Heart left ventricle (tissue), 16 donors: ENCODE measurements at regions not wholly inside any gene's neighbourhood (a gene's known extent, or its start where the extent isn't known, plus 50 kb on each side); places are given as distances from the start of the nearest gene placed in this dataset.

Experiments
- ATAC-seq, 4 donors: fragments of 200-7000 bp; cut with Tn5 transposase; one replicate each; pipeline ENCODE4 v1.9.1; 2020 to 2022; ENCODE audit warnings: moderate library complexity in 4 of 4, mild to moderate bottlenecking in 3 of 4, moderate number of reproducible peaks in 1 of 4
- DNase-seq, 5 donors: peaks; one replicate each; pipeline ENCODE4 v3.0.0-alpha.2; 2020
- H3K27ac ChIP-seq, 12 donors: fragments of 200-600 bp; sonication (generic) in 4 of 12; one replicate each; pipeline versions ENCODE4 v1.5.0 to v1.8.0; 2016 to 2022; ENCODE audit warnings: mild to moderate bottlenecking in 2 of 12
- H3K27me3 ChIP-seq, 9 donors: fragments of 200-600 bp; sonication (generic) in 2 of 9; one replicate each; pipeline versions ENCODE4 v1.5.1 to v1.8.0; 2016 to 2022; ENCODE audit warnings: mild to moderate bottlenecking in 3 of 9
- H3K36me3 ChIP-seq, 9 donors: fragments of 200-600 bp; sonication (generic) in 2 of 9; one replicate each; pipeline versions ENCODE4 v1.5.0 to v1.8.0; 2018 to 2022; ENCODE audit warnings: mild to moderate bottlenecking in 2 of 9
- H3K4me1 ChIP-seq, 12 donors: fragments of 200-600 bp; sonication (generic) in 4 of 12; one replicate each; pipeline versions ENCODE4 v1.5.0 to v1.8.0; 2016 to 2022; ENCODE audit warnings: mild to moderate bottlenecking in 3 of 12
- H3K4me3 ChIP-seq, 12 donors: fragments of 200-600 bp; sonication (generic) in 4 of 12; one replicate each; pipeline versions ENCODE4 v1.5.0 to v1.8.0; 2017 to 2022; ENCODE audit warnings: mild to moderate bottlenecking in 9 of 12, moderate library complexity in 4 of 12
- H3K9me3 ChIP-seq, 12 donors: fragments of 200-600 bp; sonication (generic) in 4 of 12; one replicate each; pipeline versions ENCODE4 v1.5.0 to v1.8.0; 2016 to 2022; ENCODE audit warnings: mild to moderate bottlenecking in 1 of 12
- CTCF ChIP-seq, 12 donors: fragments of 200-600 bp; sonication (generic) in 4 of 12; IDR thresholded peaks; one replicate each; pipeline versions ENCODE4 v1.5.0 to v1.8.0; 2018 to 2022; ENCODE audit warnings: antibody characterized with exemption in 12 of 12, mild to moderate bottlenecking in 5 of 12
- POLR2A ChIP-seq, 2 donors: fragments of 450-650 bp; IDR thresholded peaks; one replicate each; pipeline ENCODE4 v1.6.1; 2017; ENCODE audit warnings: antibody characterized with exemption in 2 of 2, mild to moderate bottlenecking in 2 of 2, moderate library complexity in 2 of 2
- WGBS, 4 donors: extraction: QIAGEN DNeasy Blood & Tissue Kit in 2 of 4; methylation state at CpG; one replicate each; pipeline versions ENCODE4 v1.1.5 to v1.1.7; 2013 to 2018; 5-methylcytosine and 5-hydroxymethylcytosine counted together
- intact Hi-C, 10 donors: fragments of 100-400 bp; cut with DNase I; formaldehyde crosslinking; loops; one replicate each; pipeline versions ENCODE4 v1.11.1 to v1.14.2; 2022
- donor health status: ischemic (EF 13 %, LVEDD 7.1; RV severe dilation, severe dysfunction).
- donor health status: healthy with polysubstance abuse.
- donor health status: DM: no; HTN: yes; CAD: no.
- donor health status: DM: no; HTN: no; CAD: no.
- donor health status: ischemic (EF 25% LVEDD 6.9; RV normal size, moderate dysfunction).
- donor health status: ischemic (EF 25% LVEDD 5.7; RV mildly dilated, moderate dysfunction).
- donor health status: healthy.
- donor health status: DM: yes; HTN: yes; CAD: no.
- donor health status: ischemic (EF 35%, LVEDD 5.7; RV mildly dilated, moderate dysfunction).
- donor health status: nonischemic (EF 11% LVEDD 7.7; RV severe dilation, severe dysfunction).
- donor health status: DM: yes; HTN: yes; CAD: no.
- donor health status: PGD.
- donor health status: ischemic (EF 29% LVEDD 5.4; RV normal size, mild dysfunction).
- donor health status: nonischemic (EF 23%, LVEDD 6.1; RV moderate dilation, normal function).

GRCh38 chr12:67477681-67478265 is 170.8 kb upstream of the DYRK2 start:
- no peaks in the 10 kb centered on the region for H3K9me3 ChIP-seq
- intact Hi-C loops, result no loop called here
- TF ChIP-seq POLR2A (IDR thresholded peaks at IDR 0.05) (no peak), CTCF (IDR thresholded peaks at IDR 0.05) (no peak)
- no peak for DNase-seq
- H3K4me3 ChIP-seq, result no peak overlapping the region
- H3K4me1 ChIP-seq, result peaks cover 0 to 6% (median 2%) of the 10 kb centered on the region in 12 donors
- H3K27ac ChIP-seq, result no peak overlapping the region
- H3K27me3 ChIP-seq, result no peaks in the 10 kb centered on the region
- ATAC-seq, result no peak
- H3K36me3 ChIP-seq, result no peaks in the 10 kb centered on the region
- 83 to 88% (median 87%) methylated on average over 8 of the region's 8 CpGs for WGBS, 4 donors

GRCh38 chr12:67482751-67483661 is 165.5 kb upstream of the DYRK2 start:
- no peaks in the 10 kb centered on the region for H3K27me3 ChIP-seq
- no peak for TF ChIP-seq POLR2A (IDR thresholded peaks at IDR 0.05)
- TF ChIP-seq CTCF (IDR thresholded peaks at IDR 0.05), result no peak
- DNase-seq, result peak; percentile 79 to 91 (median 83)
- no peaks in the 10 kb centered on the region for H3K36me3 ChIP-seq
- H3K4me3 ChIP-seq, result no peak overlapping the region
- H3K4me1 ChIP-seq, result peaks cover 0 to 21% (median 10%) of the 10 kb centered on the region in 12 donors
- peaks cover 0 to 6% (median 0%) of the 10 kb centered on the region in 12 donors for H3K9me3 ChIP-seq
- intact Hi-C loops, result loop anchor here in 1 of 10 donors (10.0 kb wide), 1 partner anchor 92 kb away; no protein-coding TSS in a partner anchor
- peak overlapping the region in 4 of 12 donors; percentile 12 to 61 (median 28) for H3K27ac ChIP-seq
- 24 to 33% (median 25%) methylated on average over 6 of the region's 6 CpGs for WGBS, 4 donors
- peak; percentile 90 to 95 (median 92) for ATAC-seq

- ATAC-seq, result peak in 1 of 4 donors; percentile 14
- H3K9me3 ChIP-seq, result peaks cover 0 to 15% (median 0%) of the 10 kb centered on the region in 12 donors
- no peak for DNase-seq
These were observed 164.5 kb upstream of the DYRK2 start for GRCh38 chr12:67483871-67484554.

More at GRCh38 chr12:67483871-67484554, 164.5 kb upstream of the DYRK2 start:
- intact Hi-C loops, result loop anchor here in 1 of 10 donors (10.0 kb wide), 1 partner anchor 91 kb away; no protein-coding TSS in a partner anchor
- 54 to 63% (median 62%) methylated on average over 3 of the region's 3 CpGs for WGBS, 4 donors
- Histone ChIP-seq H3K27ac (peak overlapping the region in 2 of 12 donors; percentile 12 to 33), H3K4me3 (no peak overlapping the region), H3K27me3 (no peaks in the 10 kb centered on the region), H3K4me1 (peaks cover 0 to 21% (median 10%) of the 10 kb centered on the region in 12 donors), H3K36me3 (no peaks in the 10 kb centered on the region)
- TF ChIP-seq CTCF (IDR thresholded peaks at IDR 0.05) (no peak), POLR2A (IDR thresholded peaks at IDR 0.05) (no peak)
